ENCODE measurements at regions not wholly inside any gene's neighbourhood (a gene's known extent, or its start where the extent isn't known, plus 50 kb on each side); places are given as distances from the start of the nearest gene placed in this dataset.
"Not testable (repeated sequence)": the region's sequence is repeated elsewhere in the genome, so short reads cannot be mapped to it uniquely, and the experiment has no call there.

- no peak overlapping the region for H3K9ac ChIP-seq (ENCODE audit: low read length)
- FAIRE-seq: no peak
- no peaks in the 10 kb centered on the region for H3K79me2 ChIP-seq (ENCODE audit: insufficient read depth, low read length)
- H4K20me1 ChIP-seq (ENCODE audit: insufficient read depth, low read length): no peaks in the 10 kb centered on the region
- TF ChIP-seq EZH2 (IDR thresholded peaks at IDR 0.05; ENCODE audit: insufficient read depth, low read length) (no peak), CTCF (IDR thresholded peaks at IDR 0.05; ENCODE audit: insufficient read depth, low read depth, low read length) (no peak)
- H3K27ac Mint-ChIP-seq (ENCODE audit: unreplicated experiment): no peak overlapping the region
- no peaks in the 10 kb centered on the region for H3K4me1 ChIP-seq (ENCODE audit: insufficient read depth, low read length)
- H2AFZ ChIP-seq (ENCODE audit: low read depth, low read length): no peak overlapping the region
- peaks cover 2% of the 10 kb centered on the region for H3K36me3 Mint-ChIP-seq (ENCODE audit: low read depth, unreplicated experiment)
- H3K4me3 ChIP-seq (ENCODE audit: insufficient read depth, low read depth, low read length): no peak overlapping the region
- H3K4me1 Mint-ChIP-seq (ENCODE audit: low read depth, unreplicated experiment): peaks cover 3% of the 10 kb centered on the region
- H3K27me3 Mint-ChIP-seq (ENCODE audit: low read depth, unreplicated experiment): no peaks in the 10 kb centered on the region
- H3K4me2 ChIP-seq (ENCODE audit: low read length): no peak overlapping the region
- peak; percentile 39 for DNase-seq (ENCODE audit: low read depth)
- no peaks in the 10 kb centered on the region for H3K27me3 ChIP-seq (ENCODE audit: insufficient read depth, low read length)
- no peaks in the 10 kb centered on the region for H3K9me3 ChIP-seq (ENCODE audit: insufficient read depth, low read depth, low read length)
- H3K27ac ChIP-seq (ENCODE audit: low read depth, low read length): no peak overlapping the region
- no peak overlapping the region for H3K4me3 Mint-ChIP-seq (ENCODE audit: unreplicated experiment)
- H3K36me3 ChIP-seq (ENCODE audit: insufficient read depth, low read length): no peaks in the 10 kb centered on the region
- peaks cover 2% of the 10 kb centered on the region for H3K9me3 Mint-ChIP-seq (ENCODE audit: unreplicated experiment)
These were observed 96.9 kb upstream of the CCDC71L start for GRCh38 chr7:106757846-106758245.

GRCh38 chr7:106762845-106763244 is 101.9 kb upstream of the CCDC71L start:
- not testable (repeated sequence) for H3K27me3 ChIP-seq (ENCODE audit: insufficient read depth, low read length); DNase-seq (ENCODE audit: low read depth); H3K27me3 Mint-ChIP-seq (ENCODE audit: low read depth, unreplicated experiment); H3K4me2 ChIP-seq (ENCODE audit: low read length); H3K79me2 ChIP-seq (ENCODE audit: insufficient read depth, low read length); H4K20me1 ChIP-seq (ENCODE audit: insufficient read depth, low read length); H3K9me3 ChIP-seq (ENCODE audit: insufficient read depth, low read depth, low read length); H3K4me3 ChIP-seq (ENCODE audit: insufficient read depth, low read depth, low read length); H3K36me3 ChIP-seq (ENCODE audit: insufficient read depth, low read length); H3K9me3 Mint-ChIP-seq (ENCODE audit: unreplicated experiment); H3K27ac Mint-ChIP-seq (ENCODE audit: unreplicated experiment); H3K4me3 Mint-ChIP-seq (ENCODE audit: unreplicated experiment); H3K27ac ChIP-seq (ENCODE audit: low read depth, low read length); H3K36me3 Mint-ChIP-seq (ENCODE audit: low read depth, unreplicated experiment); H3K9ac ChIP-seq (ENCODE audit: low read length); H2AFZ ChIP-seq (ENCODE audit: low read depth, low read length); FAIRE-seq
- peaks cover 19% of the 10 kb centered on the region for H3K4me1 ChIP-seq (ENCODE audit: insufficient read depth, low read length)
- peaks cover 23% of the 10 kb centered on the region for H3K4me1 Mint-ChIP-seq (ENCODE audit: low read depth, unreplicated experiment)

- H2AFZ ChIP-seq (ENCODE audit: low read depth, low read length): no peak overlapping the region
These were observed 101.4 kb upstream of the PIK3CG start for GRCh38 chr7:106763717-106764116.

More at GRCh38 chr7:106763717-106764116, 101.4 kb upstream of the PIK3CG start:
- no peaks in the 10 kb centered on the region for H3K9me3 Mint-ChIP-seq (ENCODE audit: unreplicated experiment)
- H3K4me3 Mint-ChIP-seq (ENCODE audit: unreplicated experiment): no peak overlapping the region
- no peak overlapping the region for H3K4me2 ChIP-seq (ENCODE audit: low read length)
- no peaks in the 10 kb centered on the region for H3K27me3 ChIP-seq (ENCODE audit: insufficient read depth, low read length)
- no peaks in the 10 kb centered on the region for H3K36me3 ChIP-seq (ENCODE audit: insufficient read depth, low read length)
- TF ChIP-seq CTCF (IDR thresholded peaks at IDR 0.05; ENCODE audit: insufficient read depth, low read depth, low read length): no peak
- TF ChIP-seq EZH2 (IDR thresholded peaks at IDR 0.05; ENCODE audit: insufficient read depth, low read length): no peak
- H3K9me3 ChIP-seq (ENCODE audit: insufficient read depth, low read depth, low read length): no peaks in the 10 kb centered on the region
- H3K27ac ChIP-seq (ENCODE audit: low read depth, low read length): no peak overlapping the region
- no peaks in the 10 kb centered on the region for H4K20me1 ChIP-seq (ENCODE audit: insufficient read depth, low read length)
- H3K36me3 Mint-ChIP-seq (ENCODE audit: low read depth, unreplicated experiment): no peaks in the 10 kb centered on the region
- FAIRE-seq (no peak), DNase-seq (ENCODE audit: low read depth) (no peak)
- H3K79me2 ChIP-seq (ENCODE audit: insufficient read depth, low read length): no peaks in the 10 kb centered on the region
- H3K4me1 Mint-ChIP-seq (ENCODE audit: low read depth, unreplicated experiment): peaks cover 27% of the 10 kb centered on the region
- H3K4me1 ChIP-seq (ENCODE audit: insufficient read depth, low read length): peaks cover 19% of the 10 kb centered on the region
- H3K27me3 Mint-ChIP-seq (ENCODE audit: low read depth, unreplicated experiment): no peaks in the 10 kb centered on the region
- no peak overlapping the region for H3K4me3 ChIP-seq (ENCODE audit: insufficient read depth, low read depth, low read length)
- H3K9ac ChIP-seq (ENCODE audit: low read length): no peak overlapping the region
- no peak overlapping the region for H3K27ac Mint-ChIP-seq (ENCODE audit: unreplicated experiment)
